ENCODE measurements at regions not wholly inside any gene's neighbourhood (a gene's known extent, or its start where the extent isn't known, plus 50 kb on each side); places are given as distances from the start of the nearest gene placed in this dataset.
"Not testable (repeated sequence)": the region's sequence is repeated elsewhere in the genome, so short reads cannot be mapped to it uniquely, and the experiment has no call there.

DNA sequence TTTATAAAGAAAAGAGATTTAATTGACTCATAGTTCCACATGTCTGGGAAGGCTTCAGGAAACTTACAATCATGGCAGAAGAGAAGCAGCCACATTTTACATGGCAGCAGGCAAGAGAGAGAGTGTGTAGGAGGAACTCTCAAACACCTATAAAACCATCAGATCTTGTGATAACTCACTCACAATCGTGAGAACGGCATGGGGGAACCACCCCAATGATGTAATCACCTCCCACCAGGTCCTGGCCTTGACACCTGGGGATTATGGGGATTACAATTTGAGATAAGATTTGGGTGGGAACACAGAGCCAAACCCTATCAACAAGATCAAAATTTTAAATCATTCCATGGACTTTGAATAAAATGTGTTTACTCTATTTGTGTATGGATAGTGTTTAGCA, 575.6 kb downstream of the ADCYAP1 start:
- no peak for DNase-seq (ENCODE audit: low read depth in 3 of 3, low spot score in 1 of 3)

DNA sequence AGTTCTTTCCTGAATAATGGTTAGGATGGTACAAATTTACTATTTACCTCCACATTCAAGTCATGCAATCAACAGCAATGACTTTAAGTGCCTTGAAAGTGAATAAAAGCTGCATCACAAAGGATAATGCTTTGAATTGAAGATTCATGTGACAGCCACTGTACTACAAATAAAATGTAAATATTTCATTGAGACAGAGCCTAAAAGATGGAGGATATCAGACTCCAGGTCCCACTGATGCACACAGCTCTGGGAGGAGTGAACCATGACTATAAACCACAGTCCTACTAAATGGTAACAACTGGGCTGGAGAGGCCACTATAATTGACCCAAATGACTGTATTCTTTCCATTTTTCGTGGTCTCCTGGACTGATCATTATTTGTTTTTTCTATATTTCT, 576.9 kb downstream of the ADCYAP1 start:
- no peak for DNase-seq (ENCODE audit: low read depth in 3 of 3, low spot score in 1 of 3)

DNA sequence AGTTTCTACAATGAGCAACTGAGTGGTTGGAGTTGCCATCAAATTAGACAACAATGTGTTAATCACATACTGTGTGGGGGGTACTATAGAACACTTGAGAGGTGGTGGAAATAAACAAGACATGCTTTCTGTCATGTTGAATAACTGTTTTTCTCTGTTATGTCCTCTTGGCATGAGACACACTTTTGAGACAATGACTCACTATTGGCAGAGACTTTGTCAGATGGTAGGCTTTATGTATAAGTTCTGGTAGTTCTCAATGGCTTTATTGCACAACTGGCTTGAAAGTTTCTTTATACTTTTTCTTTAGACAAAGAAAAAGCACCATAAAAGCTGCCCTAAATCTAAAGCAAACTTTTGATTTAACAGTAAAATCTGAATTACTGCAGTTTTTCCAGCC, 578.7 kb downstream of the ADCYAP1 start:
- no peak for DNase-seq (ENCODE audit: low read depth in 3 of 3, low spot score in 1 of 3)

DNA sequence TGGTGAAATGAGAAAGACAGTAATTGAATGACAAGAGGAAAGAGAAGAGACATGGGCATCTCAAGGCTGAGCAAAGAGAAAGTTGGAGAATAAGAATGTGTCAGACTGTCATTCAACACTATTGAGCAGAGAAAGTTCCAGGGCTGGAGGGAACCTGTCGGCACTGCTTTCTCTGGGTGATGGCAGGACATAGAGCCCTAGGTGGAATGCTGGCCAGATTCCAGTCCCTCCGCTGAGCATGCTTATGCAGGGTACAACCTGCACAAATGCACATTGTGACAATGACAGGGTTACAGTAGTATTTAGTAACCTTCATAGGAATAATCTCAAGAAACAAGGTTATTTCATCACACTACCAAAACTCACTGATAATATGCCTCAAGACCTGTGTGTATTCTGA, 582.8 kb downstream of the ADCYAP1 start:
- DNase-seq (ENCODE audit: low read depth in 3 of 3, low spot score in 1 of 3) = no peak

DNA sequence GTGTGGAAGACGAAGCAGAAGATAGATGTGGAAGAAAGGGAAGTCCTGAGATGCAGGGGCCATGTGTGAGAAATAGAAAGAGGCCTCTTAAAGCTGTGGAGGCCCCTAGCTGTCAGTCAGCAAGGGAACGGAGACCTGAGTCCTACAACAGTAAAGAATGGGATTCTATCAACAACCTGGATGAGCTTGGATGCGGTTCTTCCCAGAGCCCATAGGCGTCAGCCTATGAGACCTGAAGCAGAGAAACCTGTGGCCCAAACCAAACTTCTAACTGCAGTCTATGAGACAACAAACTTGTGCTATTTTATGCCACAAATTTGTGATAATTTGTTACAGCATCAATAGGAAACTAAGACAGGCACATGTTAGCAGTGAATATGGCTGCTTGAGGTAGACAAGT, 583.7 kb downstream of the ADCYAP1 start:
- no peak for DNase-seq (ENCODE audit: low read depth in 3 of 3, low spot score in 1 of 3)

DNA sequence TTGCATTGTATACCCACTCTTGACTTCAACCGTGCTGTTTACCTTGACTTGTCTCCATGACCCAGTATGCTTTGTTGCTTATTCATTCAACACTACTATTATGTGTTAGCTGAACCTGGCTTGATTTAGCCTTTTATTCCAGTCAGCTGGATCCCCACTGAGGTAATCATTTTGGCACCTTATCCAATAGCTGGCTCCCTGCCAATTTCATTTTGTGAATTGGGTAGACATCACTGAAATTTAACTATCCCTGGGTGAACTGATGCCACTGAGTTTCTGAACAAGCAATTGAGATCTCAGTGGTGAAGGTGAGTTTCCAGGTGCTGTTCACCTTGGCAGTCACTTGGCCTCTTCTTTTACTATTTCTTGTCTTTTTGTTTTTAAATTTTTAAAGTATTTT, 584.3 kb downstream of the ADCYAP1 start:
- no peak for DNase-seq (ENCODE audit: low read depth in 3 of 3, low spot score in 1 of 3)

DNA sequence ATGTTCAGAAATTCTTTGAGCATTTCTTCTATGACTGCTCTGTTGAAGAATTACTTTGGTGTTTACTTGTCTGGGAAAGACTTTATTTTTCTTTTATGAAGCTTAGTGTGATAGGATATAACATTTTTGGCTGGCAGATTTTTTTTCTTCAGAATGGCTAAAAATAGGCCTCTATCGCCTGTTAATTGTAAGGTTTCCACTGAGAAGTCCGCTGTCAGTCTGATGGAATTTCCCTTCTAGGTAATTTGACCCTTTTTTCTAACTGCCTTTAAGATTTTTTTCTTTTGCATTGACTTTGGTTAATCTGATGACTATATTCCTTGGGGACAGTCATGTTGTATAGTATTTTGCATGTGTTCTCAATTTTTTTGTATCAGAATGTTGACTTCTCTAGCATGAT, 590.7 kb downstream of the ADCYAP1 start:
- no peak for DNase-seq (ENCODE audit: low read depth in 3 of 3, low spot score in 1 of 3)

DNA sequence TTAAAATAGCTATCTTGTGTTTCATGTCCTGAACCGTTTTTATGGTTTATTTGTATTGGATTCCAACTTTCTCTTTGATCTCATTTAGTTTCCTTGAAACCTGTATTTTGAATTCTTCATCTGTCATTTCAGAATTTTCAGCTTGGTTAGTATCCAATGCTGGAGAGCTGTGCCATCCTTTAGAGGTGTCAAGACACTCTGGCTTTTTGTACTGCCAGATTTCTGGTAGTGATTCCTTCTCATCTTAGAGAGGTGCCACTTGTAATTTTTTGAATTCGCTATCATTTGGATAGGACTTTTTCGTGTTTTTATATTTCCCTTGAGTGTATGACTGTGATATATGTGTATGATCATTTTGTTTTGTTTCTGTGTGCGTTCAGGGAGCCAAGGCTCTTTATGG, 591.4 kb downstream of the ADCYAP1 start:
- DNase-seq (ENCODE audit: low read depth in 3 of 3, low spot score in 1 of 3) = no peak

DNA sequence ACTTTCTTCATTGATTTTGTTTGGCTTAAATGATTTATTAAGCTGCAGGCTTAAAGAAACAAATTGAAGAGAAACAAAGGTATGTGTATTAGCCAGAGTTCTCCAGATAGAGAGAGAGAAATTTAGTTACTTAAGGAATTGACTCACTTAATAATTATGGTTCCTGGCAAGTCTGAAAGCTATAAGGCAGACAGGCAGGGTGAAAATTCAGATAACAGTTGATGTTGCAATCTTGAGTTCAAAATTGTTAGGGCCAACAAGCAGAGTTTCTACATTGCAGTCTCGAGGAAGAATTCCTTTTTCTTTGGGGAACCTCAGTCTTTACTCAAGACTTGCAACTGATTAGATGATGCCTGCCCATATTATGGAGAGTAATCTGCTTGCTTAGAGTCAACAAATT, 593.5 kb downstream of the ADCYAP1 start:
- no peak for DNase-seq (ENCODE audit: low read depth in 3 of 3, low spot score in 1 of 3)

DNA sequence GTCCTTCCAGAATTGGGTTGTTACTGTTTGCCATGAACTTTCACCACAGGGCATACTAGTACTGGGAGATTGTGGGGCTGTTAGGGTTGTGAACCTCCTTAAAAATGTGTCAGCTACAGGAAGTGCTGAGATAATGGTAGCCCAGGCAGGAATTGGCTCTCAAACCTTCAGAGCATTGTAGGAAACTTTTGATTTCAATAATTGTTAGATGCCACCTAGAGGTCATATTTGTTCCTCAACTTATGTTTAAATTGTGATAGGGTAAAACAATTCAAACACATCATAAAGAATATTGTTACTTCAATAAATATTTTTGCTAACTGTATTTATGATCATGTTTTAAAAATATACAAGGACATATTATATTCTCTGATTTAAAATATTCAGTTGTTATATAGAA, 594.6 kb downstream of the ADCYAP1 start:
- no peak for DNase-seq (ENCODE audit: low read depth in 3 of 3, low spot score in 1 of 3)

DNA sequence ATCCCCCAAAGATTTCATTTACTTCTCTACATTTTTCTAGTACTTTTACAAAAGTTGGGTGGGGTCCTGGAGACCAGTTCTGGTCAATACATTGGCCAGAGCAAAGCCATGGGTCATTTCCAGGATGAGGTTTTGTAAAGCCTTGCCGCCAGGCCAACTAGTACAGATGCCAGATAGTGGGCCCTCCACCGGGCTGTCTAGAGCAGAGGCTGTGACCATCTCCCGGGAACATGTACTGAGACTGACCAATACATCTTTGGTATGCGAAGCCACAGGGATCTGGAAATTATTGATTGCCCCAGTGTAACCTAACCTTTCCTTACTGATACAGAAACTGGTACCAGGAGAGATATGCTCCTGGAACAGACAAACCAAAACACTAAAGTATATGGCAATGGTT, 599.2 kb downstream of the ADCYAP1 start:
- DNase-seq (ENCODE audit: low read depth in 3 of 3, low spot score in 1 of 3) = no peak

DNA sequence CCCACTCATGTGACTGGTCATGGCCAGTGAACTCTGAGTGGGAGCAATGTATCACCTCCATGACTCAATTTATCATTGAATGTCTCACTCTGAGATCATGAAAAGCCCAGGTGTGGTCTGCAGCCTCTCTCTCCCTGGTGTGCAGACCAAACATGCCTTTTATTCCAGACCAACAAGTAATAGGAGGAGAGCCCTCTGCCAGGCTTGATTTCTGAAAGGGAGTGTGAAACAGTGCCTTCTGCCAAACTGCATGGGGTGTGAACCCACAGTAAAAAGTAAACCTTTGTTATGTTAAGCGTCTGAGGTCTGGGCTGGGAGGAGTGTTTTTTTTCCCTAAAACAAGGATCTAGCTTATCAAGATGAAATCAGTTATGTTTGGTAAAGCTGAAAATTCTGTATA, 601.2 kb downstream of the ADCYAP1 start:
- DNase-seq (ENCODE audit: low read depth in 3 of 3, low spot score in 1 of 3) = no peak

DNA sequence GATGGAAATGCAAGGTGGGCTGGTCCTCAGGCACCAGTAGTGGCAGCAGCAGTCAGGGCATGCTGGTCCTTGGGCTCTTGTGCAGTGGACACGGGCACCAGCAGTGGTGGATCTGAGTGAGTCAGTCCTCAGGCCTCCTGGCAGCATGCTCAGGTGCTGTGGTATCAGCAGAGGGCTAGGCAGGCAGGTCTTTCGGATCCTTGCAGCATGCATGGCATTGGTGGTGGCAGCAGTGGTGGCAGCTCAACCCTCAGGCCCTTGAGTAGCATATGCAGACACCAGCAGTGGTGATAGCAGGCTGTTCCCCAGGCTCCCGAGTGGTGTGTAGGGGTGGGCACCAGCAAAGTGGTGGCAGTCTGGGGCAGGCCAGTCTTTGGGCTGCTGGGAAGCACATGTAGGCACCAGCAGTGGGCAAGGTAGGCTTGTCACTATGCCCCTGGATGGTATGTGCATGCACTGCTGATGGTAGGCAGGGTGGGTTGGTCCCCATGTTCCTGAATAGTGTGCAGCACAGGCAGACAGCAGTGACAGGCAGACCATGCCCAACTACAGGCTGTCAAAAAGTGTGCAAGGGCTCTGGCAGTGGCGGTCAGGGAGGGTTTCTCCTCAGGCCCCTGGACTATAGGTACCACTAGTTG, 606.0 kb downstream of the ADCYAP1 start:
- DNase-seq (ENCODE audit: low read depth in 3 of 3, low spot score in 1 of 3) = no peak

DNA sequence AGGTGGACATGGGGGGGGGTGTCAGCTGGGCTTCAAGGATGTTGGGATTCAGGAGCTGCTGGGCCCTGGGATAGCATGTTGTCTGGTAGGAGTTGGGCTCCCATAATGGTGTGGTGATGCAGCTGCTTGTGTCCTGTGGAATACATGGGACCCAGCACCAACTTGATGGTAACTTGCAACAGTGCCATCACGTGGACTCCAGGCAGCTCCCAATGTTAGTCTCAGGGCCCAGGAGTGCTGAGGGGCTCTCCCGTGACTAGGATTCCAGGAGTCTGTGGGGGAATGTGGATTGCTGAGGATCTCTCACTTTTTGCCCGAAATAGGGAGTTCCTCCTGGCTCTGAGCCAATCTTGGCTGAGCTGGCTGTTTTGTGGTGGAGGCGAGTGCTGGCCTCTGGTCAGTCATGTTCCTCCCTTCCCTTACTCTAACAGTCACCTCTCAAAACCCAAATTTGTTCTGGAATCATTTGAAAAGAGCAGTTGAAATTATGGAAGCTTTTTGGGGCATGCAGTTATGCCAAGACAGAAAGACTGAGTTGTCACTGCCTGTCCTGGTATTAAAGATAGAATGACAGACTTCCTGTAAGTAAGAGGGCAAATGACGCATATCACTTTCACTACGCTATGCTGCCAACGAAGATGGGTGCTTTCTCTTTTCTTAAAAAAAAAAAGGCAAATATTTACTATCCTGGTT, 607.1 kb downstream of the ADCYAP1 start:
- no peak for DNase-seq (ENCODE audit: low read depth in 3 of 3, low spot score in 1 of 3)

DNA sequence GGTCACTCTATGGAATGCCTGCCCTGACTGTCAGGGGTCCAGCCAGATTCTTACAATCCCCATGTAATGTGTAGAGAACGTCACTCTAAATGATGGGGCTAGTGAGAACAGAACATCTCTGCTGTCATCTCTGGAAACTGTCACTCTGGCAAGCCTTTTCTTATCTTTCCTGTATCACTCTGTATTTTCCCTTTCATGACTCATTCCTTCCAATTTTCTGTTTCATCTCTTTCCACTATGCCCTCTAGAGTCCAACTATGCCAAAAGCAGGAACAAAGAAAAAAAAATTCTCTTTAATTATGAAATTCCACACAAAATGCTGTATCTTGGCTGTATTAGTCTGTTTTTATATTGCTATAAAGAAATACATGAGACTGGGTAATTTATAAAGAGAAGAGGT, 608.8 kb downstream of the ADCYAP1 start:
- DNase-seq (ENCODE audit: low read depth in 3 of 3, low spot score in 1 of 3) = no peak

DNA sequence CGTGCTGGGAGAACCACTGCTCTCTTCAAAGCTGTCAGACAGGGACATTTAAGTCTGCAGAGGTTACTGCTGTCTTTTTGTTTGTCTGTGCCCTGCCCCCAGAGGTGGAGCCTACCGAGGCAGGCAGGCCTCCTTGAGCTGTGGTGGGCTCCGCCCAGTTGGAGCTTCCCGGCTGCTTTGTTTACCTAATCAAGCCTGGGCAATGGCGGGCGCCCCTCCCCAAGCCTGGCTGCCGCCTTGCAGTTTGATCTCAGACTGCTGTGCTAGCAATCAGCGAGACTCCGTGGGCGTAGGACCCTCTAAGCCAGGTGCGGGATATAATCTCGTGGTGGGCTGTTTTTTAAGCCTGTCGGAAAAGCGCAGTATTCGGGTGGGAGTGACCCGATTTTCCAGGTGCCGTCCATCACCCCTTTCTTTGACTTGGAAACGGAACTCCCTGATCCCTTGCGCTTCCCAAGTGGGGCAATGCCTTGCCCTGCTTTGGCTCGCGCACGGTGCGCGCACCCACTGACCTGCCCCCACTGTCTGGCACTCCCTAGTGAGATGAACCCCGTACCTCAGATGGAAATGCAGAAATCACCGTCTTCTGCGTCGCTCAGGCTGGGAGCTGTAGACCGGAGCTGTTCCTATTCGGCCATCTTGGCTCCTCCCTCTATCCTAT, 617.0 kb downstream of the ADCYAP1 start:
- not testable (repeated sequence) for DNase-seq (ENCODE audit: low read depth in 3 of 3, low spot score in 1 of 3)

DNA sequence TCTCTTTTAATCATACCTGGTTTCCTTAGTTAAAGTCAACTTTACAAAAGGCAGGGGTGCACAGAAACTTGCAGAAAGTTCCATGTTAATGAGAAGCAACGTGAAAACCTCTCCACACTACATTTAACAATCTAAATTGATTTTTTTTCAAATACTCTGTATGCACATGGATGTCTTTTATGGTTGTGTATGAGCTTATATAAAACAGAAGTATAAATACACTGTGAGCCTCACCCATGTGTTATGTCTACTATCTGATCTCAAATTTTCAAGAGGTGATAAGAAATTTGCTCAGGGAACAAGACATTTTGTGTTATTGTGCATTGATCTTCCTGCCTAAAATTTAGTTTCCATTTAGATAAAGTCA, 617.6 kb downstream of the ADCYAP1 start:
- no peak for DNase-seq (ENCODE audit: low read depth in 3 of 3, low spot score in 1 of 3)

DNA sequence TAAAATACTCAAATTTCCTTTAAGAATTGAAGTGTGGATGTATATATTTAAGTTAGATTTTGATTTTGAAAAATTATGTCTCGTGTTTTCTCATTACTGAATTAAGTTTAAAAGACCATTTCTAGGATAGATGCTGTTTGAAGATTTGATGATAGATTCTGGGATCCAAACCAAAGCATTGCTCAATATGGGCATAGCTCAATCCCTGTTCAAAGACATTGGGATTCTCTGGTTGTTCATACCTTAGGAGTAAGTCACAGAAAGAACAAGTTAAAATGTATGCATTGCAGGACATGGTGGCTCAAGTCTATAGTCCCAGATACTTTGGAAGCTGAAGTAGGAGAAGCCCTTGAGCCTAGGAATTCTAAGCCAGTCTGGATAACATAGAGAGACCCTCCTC, 622.3 kb downstream of the ADCYAP1 start:
- no peak for DNase-seq (ENCODE audit: low read depth in 3 of 3, low spot score in 1 of 3)

DNA sequence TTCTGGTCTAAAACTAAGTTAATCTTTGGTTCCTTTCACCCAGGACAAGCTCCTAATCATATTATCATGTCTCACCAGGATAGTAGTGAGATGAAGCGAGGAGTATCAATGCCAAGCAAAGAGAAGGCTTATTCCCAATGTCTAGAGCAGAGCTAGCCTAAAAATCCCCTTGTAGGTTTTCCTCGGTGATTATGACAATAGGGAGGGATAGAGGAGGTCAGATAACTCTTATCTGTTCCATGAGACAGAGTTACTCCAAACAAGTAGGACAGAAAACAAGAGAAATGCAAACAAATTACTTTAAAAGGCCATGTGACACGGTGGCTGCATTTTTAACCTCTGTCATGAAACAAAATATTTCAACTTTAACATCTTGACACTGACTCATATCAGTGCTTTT, 623.1 kb downstream of the ADCYAP1 start:
- no peak for DNase-seq (ENCODE audit: low read depth in 3 of 3, low spot score in 1 of 3)

DNA sequence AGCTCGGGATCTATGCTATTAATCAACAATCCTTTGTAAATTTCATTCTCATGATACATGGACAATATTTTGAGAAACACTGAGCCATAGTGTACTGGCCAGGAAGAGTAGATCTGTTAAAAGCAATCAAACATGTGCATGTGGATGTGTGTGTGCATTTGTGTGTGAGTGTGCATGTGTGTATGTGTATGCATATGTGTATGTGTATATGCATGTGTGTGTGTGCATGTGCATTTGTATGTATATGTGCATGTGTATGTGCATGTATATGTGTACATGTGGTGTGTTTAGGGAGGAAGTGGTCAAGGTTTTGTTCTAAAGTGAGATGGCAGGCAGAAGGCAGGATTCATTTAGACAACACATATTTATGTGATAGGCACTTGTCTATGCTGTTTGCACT, 623.8 kb downstream of the ADCYAP1 start:
- DNase-seq (ENCODE audit: low read depth in 3 of 3, low spot score in 1 of 3) = no peak

DNA sequence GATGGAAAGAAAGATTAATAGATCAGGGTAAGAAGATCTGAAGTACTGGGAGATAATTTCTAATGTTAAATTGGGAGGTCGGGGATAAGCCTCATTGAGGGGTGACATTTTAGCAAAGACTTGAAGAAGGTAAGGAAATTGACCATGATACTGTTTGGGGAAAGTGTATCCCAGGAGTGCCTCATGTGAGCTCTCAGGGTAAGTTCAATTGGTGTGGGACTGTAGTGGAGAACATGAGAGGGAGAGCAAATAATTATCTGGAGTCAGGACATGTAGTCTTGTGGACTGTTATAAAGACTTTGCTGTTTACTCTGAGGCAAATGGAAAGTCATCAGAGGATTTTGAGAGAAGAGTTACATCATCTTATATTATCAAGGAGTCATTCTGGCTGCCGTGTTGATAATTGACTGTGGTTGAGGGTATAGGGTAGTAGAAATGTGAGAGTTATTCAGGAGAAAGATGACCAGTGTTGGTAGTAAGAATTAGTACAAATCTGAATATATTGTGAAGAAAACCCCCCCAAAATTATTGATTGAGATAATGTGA, 624.4 kb downstream of the ADCYAP1 start:
- no peak for DNase-seq (ENCODE audit: low read depth in 3 of 3, low spot score in 1 of 3)

DNA sequence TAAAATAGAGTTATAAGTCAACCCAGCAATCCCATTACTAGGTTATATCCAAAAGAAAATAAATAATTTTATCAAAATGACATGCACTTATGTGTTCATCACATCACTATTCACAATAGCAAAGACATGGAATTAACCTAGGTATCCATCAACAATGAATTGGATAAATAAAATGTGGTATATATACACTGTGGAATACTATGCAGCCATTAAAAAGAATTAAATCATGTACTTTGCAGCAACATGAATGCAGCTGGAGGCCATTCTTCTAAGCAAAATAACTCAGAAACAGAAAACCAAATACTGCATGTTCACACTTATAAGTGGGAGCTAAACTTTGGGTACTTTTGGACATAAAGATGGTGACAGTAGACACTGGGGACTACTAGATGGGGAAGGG, 626.0 kb downstream of the ADCYAP1 start:
- DNase-seq (ENCODE audit: low read depth in 3 of 3, low spot score in 1 of 3) = no peak

DNA sequence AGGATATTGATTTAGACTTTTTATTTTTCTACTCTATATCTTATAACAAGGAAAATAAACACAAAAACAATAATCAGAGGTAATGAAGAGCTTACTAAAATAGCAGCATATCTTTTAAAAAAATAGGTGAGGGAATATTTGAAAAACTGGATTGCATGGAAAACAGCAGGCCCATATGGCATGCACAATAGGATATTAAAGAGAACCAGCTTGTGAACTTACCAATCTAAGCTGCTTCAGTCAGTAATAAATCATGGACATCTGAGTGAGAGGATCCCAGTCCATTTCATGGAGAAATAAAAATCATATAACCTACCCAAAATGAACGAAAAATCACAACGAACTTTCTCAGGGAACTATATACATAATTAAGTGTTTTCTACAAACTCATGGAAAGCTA, 634.6 kb downstream of the ADCYAP1 start:
- no peak for DNase-seq (ENCODE audit: low read depth in 3 of 3, low spot score in 1 of 3)
